ENCODE measurements at regions not wholly inside any gene's neighbourhood (a gene's known extent, or its start where the extent isn't known, plus 50 kb on each side); places are given as distances from the start of the nearest gene placed in this dataset.

GRCh38 chr7:10797157-10797556 lies 176.5 kb upstream of the PHF14 start:
- Histone ChIP-seq H3K4me1 (no peaks in the 10 kb centered on the region), H3K9me3 (no peaks in the 10 kb centered on the region), H3K27me3 (no peaks in the 10 kb centered on the region), H3K27ac (no peak overlapping the region), H3K4me3 (no peak overlapping the region), H3K36me3 (no peaks in the 10 kb centered on the region)
- intact Hi-C loops (cut with DNase I), result no loop called here
- TF ChIP-seq POLR2AphosphoS5 (IDR thresholded peaks at IDR 0.05; ENCODE audit: insufficient read depth in 1 of 2, low read depth in 1 of 2) (no peak), CTCF (IDR thresholded peaks at IDR 0.05) (no peak), POLR2A (IDR thresholded peaks at IDR 0.05) (no peak)
- DNase-seq (ENCODE audit: extremely low spot score in 2 of 2), result no peak

- Histone ChIP-seq H3K9me3 (no peaks in the 10 kb centered on the region), H3K27ac (no peak overlapping the region), H3K4me3 (no peak overlapping the region), H3K36me3 (no peaks in the 10 kb centered on the region), H3K4me1 (no peaks in the 10 kb centered on the region), H3K27me3 (no peaks in the 10 kb centered on the region)
- TF ChIP-seq POLR2A (IDR thresholded peaks at IDR 0.05), result no peak
- TF ChIP-seq CTCF (IDR thresholded peaks at IDR 0.05), result no peak
- no peak for TF ChIP-seq POLR2AphosphoS5 (IDR thresholded peaks at IDR 0.05; ENCODE audit: insufficient read depth in 1 of 2, low read depth in 1 of 2)
- no peak for DNase-seq (ENCODE audit: extremely low spot score in 2 of 2)
- intact Hi-C loops (cut with DNase I), result no loop called here
These were observed 175.6 kb upstream of the PHF14 start for GRCh38 chr7:10798044-10798443.

GRCh38 chr7:10799475-10799874 lies 174.2 kb upstream of the PHF14 start:
- H3K27me3 ChIP-seq, result no peaks in the 10 kb centered on the region
- no peaks in the 10 kb centered on the region for H3K4me1 ChIP-seq
- H3K9me3 ChIP-seq, result no peaks in the 10 kb centered on the region
- intact Hi-C loops (cut with DNase I), result no loop called here
- no peak overlapping the region for H3K27ac ChIP-seq
- no peak overlapping the region for H3K4me3 ChIP-seq
- TF ChIP-seq CTCF (IDR thresholded peaks at IDR 0.05), result no peak
- no peak for TF ChIP-seq POLR2A (IDR thresholded peaks at IDR 0.05)
- no peak for TF ChIP-seq POLR2AphosphoS5 (IDR thresholded peaks at IDR 0.05; ENCODE audit: insufficient read depth in 1 of 2, low read depth in 1 of 2)
- no peaks in the 10 kb centered on the region for H3K36me3 ChIP-seq
- no peak for DNase-seq (ENCODE audit: extremely low spot score in 2 of 2)

- H3K4me1 ChIP-seq, result no peaks in the 10 kb centered on the region
- intact Hi-C loops (cut with DNase I), result no loop called here
These were observed 171.7 kb upstream of the PHF14 start for GRCh38 chr7:10802011-10802410.

GRCh38 chr7:10802526-10802925 lies 171.1 kb upstream of the PHF14 start:
- intact Hi-C loops (cut with DNase I), result no loop called here
- no peak for DNase-seq (ENCODE audit: extremely low spot score in 2 of 2)

More at GRCh38 chr7:10802011-10802410, 171.7 kb upstream of the PHF14 start:
- no peak overlapping the region for H3K27ac ChIP-seq
- no peaks in the 10 kb centered on the region for H3K36me3 ChIP-seq
- TF ChIP-seq CTCF (IDR thresholded peaks at IDR 0.05), result no peak
- no peak for TF ChIP-seq POLR2A (IDR thresholded peaks at IDR 0.05)
- no peak for TF ChIP-seq POLR2AphosphoS5 (IDR thresholded peaks at IDR 0.05; ENCODE audit: insufficient read depth in 1 of 2, low read depth in 1 of 2)
- DNase-seq (ENCODE audit: extremely low spot score in 2 of 2), result no peak
- no peak overlapping the region for H3K4me3 ChIP-seq
- no peaks in the 10 kb centered on the region for H3K9me3 ChIP-seq
- no peaks in the 10 kb centered on the region for H3K27me3 ChIP-seq

More at GRCh38 chr7:10802526-10802925, 171.1 kb upstream of the PHF14 start:
- H3K4me3 ChIP-seq, result no peak overlapping the region
- no peaks in the 10 kb centered on the region for H3K9me3 ChIP-seq
- no peaks in the 10 kb centered on the region for H3K36me3 ChIP-seq
- no peak for TF ChIP-seq CTCF (IDR thresholded peaks at IDR 0.05)
- H3K27ac ChIP-seq, result no peak overlapping the region
- H3K27me3 ChIP-seq, result no peaks in the 10 kb centered on the region
- H3K4me1 ChIP-seq, result no peaks in the 10 kb centered on the region
